ENCODE measurements at regions not wholly inside any gene's neighbourhood (a gene's known extent, or its start where the extent isn't known, plus 50 kb on each side); places are given as distances from the start of the nearest gene placed in this dataset.

- DNase-seq = no peak
- no peak overlapping the region for H3K27ac ChIP-seq
- H3K36me3 ChIP-seq = no peaks in the 10 kb centered on the region
- no peak for TF ChIP-seq POLR2A (IDR thresholded peaks at IDR 0.05)
- TF ChIP-seq, protein P1, sequence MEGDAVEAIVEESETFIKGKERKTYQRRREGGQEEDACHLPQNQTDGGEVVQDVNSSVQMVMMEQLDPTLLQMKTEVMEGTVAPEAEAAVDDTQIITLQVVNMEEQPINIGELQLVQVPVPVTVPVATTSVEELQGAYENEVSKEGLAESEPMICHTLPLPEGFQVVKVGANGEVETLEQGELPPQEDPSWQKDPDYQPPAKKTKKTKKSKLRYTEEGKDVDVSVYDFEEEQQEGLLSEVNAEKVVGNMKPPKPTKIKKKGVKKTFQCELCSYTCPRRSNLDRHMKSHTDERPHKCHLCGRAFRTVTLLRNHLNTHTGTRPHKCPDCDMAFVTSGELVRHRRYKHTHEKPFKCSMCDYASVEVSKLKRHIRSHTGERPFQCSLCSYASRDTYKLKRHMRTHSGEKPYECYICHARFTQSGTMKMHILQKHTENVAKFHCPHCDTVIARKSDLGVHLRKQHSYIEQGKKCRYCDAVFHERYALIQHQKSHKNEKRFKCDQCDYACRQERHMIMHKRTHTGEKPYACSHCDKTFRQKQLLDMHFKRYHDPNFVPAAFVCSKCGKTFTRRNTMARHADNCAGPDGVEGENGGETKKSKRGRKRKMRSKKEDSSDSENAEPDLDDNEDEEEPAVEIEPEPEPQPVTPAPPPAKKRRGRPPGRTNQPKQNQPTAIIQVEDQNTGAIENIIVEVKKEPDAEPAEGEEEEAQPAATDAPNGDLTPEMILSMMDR (IDR thresholded peaks at IDR 0.05) = no peak
- H3K27me3 ChIP-seq = no peaks in the 10 kb centered on the region
- intact Hi-C loops (cut with DNase I) = no loop called here
- H3K4me1 ChIP-seq = no peaks in the 10 kb centered on the region
- no peaks in the 10 kb centered on the region for H3K9me3 ChIP-seq
- ATAC-seq = no peak
- H3K4me3 ChIP-seq = no peak overlapping the region
Observed at GRCh38 chr5:121009058-121009457, 545.0 kb downstream of the PRR16 start.

- ATAC-seq (no peak), DNase-seq (no peak)
- no peaks in the 10 kb centered on the region for H3K36me3 ChIP-seq
- no peaks in the 10 kb centered on the region for H3K9me3 ChIP-seq
- no peaks in the 10 kb centered on the region for H3K4me1 ChIP-seq
- TF ChIP-seq, protein P1 (IDR thresholded peaks at IDR 0.05) = no peak
- TF ChIP-seq POLR2A (IDR thresholded peaks at IDR 0.05) = no peak
- H3K27me3 ChIP-seq = no peaks in the 10 kb centered on the region
- no peak overlapping the region for H3K4me3 ChIP-seq
- no peak overlapping the region for H3K27ac ChIP-seq
- intact Hi-C loops (cut with DNase I) = no loop called here
- 59% methylated on average over 4 of the region's 5 CpGs for WGBS (ENCODE audit: insufficient coverage, low coverage, low lambda C conversion rate, missing lambda C conversion rate)
Observed at GRCh38 chr5:121018004-121018403, 553.9 kb downstream of the PRR16 start.

GRCh38 chr5:121019106-121019505 lies 555.0 kb downstream of the PRR16 start:
- Histone ChIP-seq H3K9me3 (no peaks in the 10 kb centered on the region), H3K4me1 (no peaks in the 10 kb centered on the region), H3K4me3 (no peak overlapping the region), H3K36me3 (no peaks in the 10 kb centered on the region), H3K27me3 (no peaks in the 10 kb centered on the region), H3K27ac (no peak overlapping the region)
- intact Hi-C loops (cut with DNase I) = no loop called here
- DNase-seq (no peak), ATAC-seq (no peak)
- TF ChIP-seq POLR2A (IDR thresholded peaks at IDR 0.05) = no peak
- TF ChIP-seq, protein P1 (IDR thresholded peaks at IDR 0.05) = no peak

DNA sequence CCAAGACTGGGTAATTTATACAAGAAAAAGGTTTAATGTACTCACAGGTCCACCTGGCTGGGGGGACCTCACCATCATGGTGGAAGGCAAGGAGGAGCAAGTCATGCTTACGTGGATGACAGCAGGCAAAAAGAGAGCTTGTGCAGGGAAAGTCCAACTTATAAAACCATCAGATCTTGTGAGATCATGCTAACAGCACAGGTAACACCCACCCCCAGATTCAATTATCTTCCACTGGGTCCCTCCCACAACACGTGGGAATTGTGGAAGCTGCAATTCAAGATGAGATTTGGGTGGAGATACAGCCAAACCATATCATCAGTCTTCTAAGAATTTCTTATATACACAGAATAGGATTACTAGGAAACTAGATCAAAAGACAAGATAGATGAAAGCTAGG lies 555.6 kb downstream of the PRR16 start:
- 37% methylated on average over 2 of the region's 2 CpGs for WGBS (ENCODE audit: insufficient coverage, low coverage, low lambda C conversion rate, missing lambda C conversion rate)
- Histone ChIP-seq H3K27me3 (no peaks in the 10 kb centered on the region), H3K9me3 (no peaks in the 10 kb centered on the region), H3K27ac (no peak overlapping the region), H3K4me1 (no peaks in the 10 kb centered on the region), H3K4me3 (no peak overlapping the region), H3K36me3 (no peaks in the 10 kb centered on the region)
- DNase-seq (no peak), ATAC-seq (no peak)
- intact Hi-C loops (cut with DNase I) = no loop called here
- TF ChIP-seq, protein P1 (IDR thresholded peaks at IDR 0.05) = no peak
- no peak for TF ChIP-seq POLR2A (IDR thresholded peaks at IDR 0.05)

GRCh38 chr5:121021681-121022080 lies 557.6 kb downstream of the PRR16 start:
- Histone ChIP-seq H3K27me3 (no peaks in the 10 kb centered on the region), H3K4me1 (no peaks in the 10 kb centered on the region), H3K4me3 (no peak overlapping the region), H3K36me3 (no peaks in the 10 kb centered on the region), H3K27ac (no peak overlapping the region), H3K9me3 (no peaks in the 10 kb centered on the region)
- DNase-seq (no peak), ATAC-seq (no peak)
- intact Hi-C loops (cut with DNase I) = no loop called here
- no peak for TF ChIP-seq POLR2A (IDR thresholded peaks at IDR 0.05)
- TF ChIP-seq, protein P1 (IDR thresholded peaks at IDR 0.05) = no peak
- 51% methylated on average over 5 of the region's 5 CpGs for WGBS (ENCODE audit: insufficient coverage, low coverage, low lambda C conversion rate, missing lambda C conversion rate)
